Lower lobe of right lung (tissue), 2 donors: ENCODE measurements at regions not wholly inside any gene's neighbourhood (a gene's known extent, or its start where the extent isn't known, plus 50 kb on each side); places are given as distances from the start of the nearest gene placed in this dataset.
A peak's percentile ranks its signal among the peaks of the same experiment; 100 is the strongest.

Experiments used
- ATAC-seq, 2 donors: fragments of 200-7000 bp; cut with Tn5 transposase; one replicate each; pipeline ENCODE4 v1.9.1; 2020 to 2022; ENCODE audit warnings: mild to moderate bottlenecking in 2 of 2, moderate library complexity in 2 of 2
- DNase-seq: peaks from one replicate; pipeline ENCODE4 v3.0.0-alpha.2; 2020
- H3K27ac ChIP-seq: fragments of 200-600 bp; one replicate; pipeline ENCODE4 v1.8.0; 2022
- H3K27me3 ChIP-seq: fragments of 200-600 bp; one replicate; pipeline ENCODE4 v1.8.0; 2022; ENCODE audit warnings: low read depth
- H3K36me3 ChIP-seq: fragments of 200-600 bp; one replicate; pipeline ENCODE4 v1.8.0; 2022; ENCODE audit warnings: mild to moderate bottlenecking
- H3K4me1 ChIP-seq: fragments of 200-600 bp; one replicate; pipeline ENCODE4 v1.8.0; 2022
- H3K4me3 ChIP-seq: fragments of 200-600 bp; one replicate; pipeline ENCODE4 v1.8.0; 2022; ENCODE audit warnings: mild to moderate bottlenecking
- H3K9me3 ChIP-seq: fragments of 200-600 bp; one replicate; pipeline ENCODE4 v1.8.0; 2022
- CTCF ChIP-seq: fragments of 200-600 bp; IDR thresholded peaks from one replicate; pipeline ENCODE4 v1.8.0; 2022; ENCODE audit warnings: antibody characterized with exemption, mild to moderate bottlenecking
- intact Hi-C: fragments of 100-400 bp; cut with DNase I; formaldehyde crosslinking; loops from one replicate; pipeline ENCODE4 v1.11.0; 2022
- donor health status: DM: no; HTN: yes; CAD: no; lungs with severe emphysema.

DNA sequence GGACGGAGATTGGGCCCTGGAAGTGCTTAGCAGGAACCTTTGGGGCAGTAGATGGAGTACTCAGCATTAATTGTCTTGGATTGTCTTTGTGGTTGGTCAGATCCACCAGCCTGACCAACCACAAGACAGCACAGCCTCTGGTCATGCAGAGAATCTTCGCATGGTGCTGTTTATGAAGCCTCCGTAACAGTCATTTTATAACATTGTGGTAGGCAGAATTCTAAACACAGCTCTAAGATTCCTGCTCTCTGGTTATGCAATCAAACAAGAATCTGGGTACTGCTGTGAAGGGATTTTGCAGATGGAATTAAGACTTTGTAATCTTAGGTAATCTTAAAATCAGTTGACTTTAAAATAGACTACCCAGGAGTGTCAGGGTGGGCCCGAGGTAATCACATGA is 312.2 kb upstream of the GOT2 start:
- intact Hi-C loops, result no loop called here
- TF ChIP-seq CTCF, result no peak
- H3K27me3 ChIP-seq, result no peaks in the 10 kb centered on the region
- no peaks in the 10 kb centered on the region for H3K9me3 ChIP-seq
- ATAC-seq (no peak), DNase-seq (no peak)
- H3K27ac ChIP-seq, result no peak overlapping the region
- no peaks in the 10 kb centered on the region for H3K36me3 ChIP-seq
- no peak overlapping the region for H3K4me3 ChIP-seq
- H3K4me1 ChIP-seq, result no peaks in the 10 kb centered on the region

GRCh38 chr16:59045501-59045900 is 311.4 kb upstream of the GOT2 start:
- no peaks in the 10 kb centered on the region for H3K27me3 ChIP-seq
- ATAC-seq (no peak), DNase-seq (no peak)
- no peaks in the 10 kb centered on the region for H3K36me3 ChIP-seq
- no peak overlapping the region for H3K4me3 ChIP-seq
- TF ChIP-seq CTCF, result no peak
- no peaks in the 10 kb centered on the region for H3K9me3 ChIP-seq
- H3K27ac ChIP-seq, result no peak overlapping the region
- intact Hi-C loops, result no loop called here
- no peaks in the 10 kb centered on the region for H3K4me1 ChIP-seq

GRCh38 chr16:59044616-59045015 is 310.5 kb upstream of the GOT2 start:
- H3K27ac ChIP-seq, result no peak overlapping the region
- H3K4me1 ChIP-seq, result no peaks in the 10 kb centered on the region
- H3K27me3 ChIP-seq, result no peaks in the 10 kb centered on the region
- intact Hi-C loops, result no loop called here
- H3K9me3 ChIP-seq, result no peaks in the 10 kb centered on the region
- H3K36me3 ChIP-seq, result no peaks in the 10 kb centered on the region
- no peak for TF ChIP-seq CTCF
- H3K4me3 ChIP-seq, result no peak overlapping the region
- DNase-seq, result no peak
- ATAC-seq, result no peak

DNA sequence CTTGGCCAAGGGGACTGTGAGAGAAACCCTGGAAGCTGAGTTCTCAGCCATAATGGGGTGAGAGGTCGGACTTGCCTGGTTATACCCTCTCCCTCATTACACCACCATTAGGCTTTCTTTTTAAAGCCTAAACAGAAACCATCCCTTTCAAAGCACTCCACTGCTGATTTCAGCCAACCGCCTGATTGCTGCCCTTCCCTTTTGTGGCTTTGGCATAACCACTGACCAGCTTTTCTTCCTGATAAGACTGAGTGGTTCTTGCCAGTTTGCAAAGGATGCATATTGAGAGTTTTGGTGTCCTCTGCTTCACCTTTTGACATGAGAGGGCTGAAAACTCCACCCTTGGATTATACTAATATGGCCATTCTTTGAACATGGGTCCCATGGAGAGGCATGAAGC is 308.2 kb upstream of the GOT2 start:
- DNase-seq (no peak), ATAC-seq (no peak)
- no peaks in the 10 kb centered on the region for H3K36me3 ChIP-seq
- H3K9me3 ChIP-seq, result no peaks in the 10 kb centered on the region
- no peak for TF ChIP-seq CTCF
- intact Hi-C loops, result no loop called here
- no peaks in the 10 kb centered on the region for H3K4me1 ChIP-seq
- no peak overlapping the region for H3K27ac ChIP-seq
- no peak overlapping the region for H3K4me3 ChIP-seq
- H3K27me3 ChIP-seq, result no peaks in the 10 kb centered on the region

DNA sequence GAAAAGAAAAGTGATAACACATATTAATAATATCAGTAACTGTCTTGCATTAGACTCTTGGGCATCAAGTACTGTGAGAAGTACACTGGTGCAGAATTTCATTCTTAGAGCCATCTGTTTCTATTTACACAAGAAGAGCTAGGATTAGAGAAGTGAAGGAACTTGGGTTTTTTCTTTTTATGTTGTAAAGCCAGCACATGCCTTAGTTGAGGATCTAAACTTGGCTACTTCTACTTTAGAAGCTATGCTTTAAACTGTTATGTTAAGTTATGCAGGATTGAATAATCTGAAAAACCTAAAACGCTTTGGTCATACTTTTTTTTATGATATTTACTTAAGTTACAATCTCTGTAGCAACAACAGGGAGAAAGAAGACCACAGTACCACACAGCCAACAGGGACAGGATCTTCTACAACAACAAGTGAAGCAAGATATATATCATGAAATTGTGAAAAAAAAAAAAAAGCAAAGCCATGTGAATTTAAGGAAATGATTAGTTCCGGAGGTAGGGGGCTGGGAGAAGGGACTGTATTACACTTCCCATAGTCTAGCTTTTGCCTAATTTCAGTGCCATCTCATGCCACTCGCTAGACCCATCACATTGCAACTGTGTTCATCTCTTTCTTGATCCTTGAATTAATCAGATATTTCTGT is 305.1 kb upstream of the GOT2 start:
- no peak for TF ChIP-seq CTCF
- H3K4me1 ChIP-seq, result no peaks in the 10 kb centered on the region
- H3K36me3 ChIP-seq, result no peaks in the 10 kb centered on the region
- H3K27ac ChIP-seq, result no peak overlapping the region
- intact Hi-C loops, result no loop called here
- ATAC-seq (peak in 1 of 2 donors; percentile 30), DNase-seq (no peak)
- no peak overlapping the region for H3K4me3 ChIP-seq
- H3K27me3 ChIP-seq, result no peaks in the 10 kb centered on the region
- peaks cover 4% of the 10 kb centered on the region for H3K9me3 ChIP-seq
